Fibroblast of lung (primary cell): ENCODE measurements at regions not wholly inside any gene's neighbourhood (a gene's known extent, or its start where the extent isn't known, plus 50 kb on each side); places are given as distances from the start of the nearest gene placed in this dataset.

Experiments
- DNase-seq, 2 donors: peaks; one replicate each; pipeline versions ENCODE4 v3.0.0 to v3.0.0-alpha.2; 2010; ENCODE audit warnings: low read depth in 2 of 2
- H2AFZ ChIP-seq: 2 replicates; pipeline ENCODE4 v1.5.1; 2012; ENCODE audit warnings: low read length, control low read depth, inconsistent platforms
- H3K27ac ChIP-seq: 2 replicates; pipeline ENCODE4 v1.5.1; 2011; ENCODE audit warnings: low read length, control low read depth; ENCODE audit not compliant: insufficient read depth
- H3K27me3 ChIP-seq: 2 replicates; pipeline ENCODE4 v1.5.1; 2011; ENCODE audit warnings: mild to moderate bottlenecking, low read length; ENCODE audit not compliant: control insufficient read depth, insufficient read depth
- H3K36me3 ChIP-seq: 2 replicates; pipeline ENCODE4 v1.5.1; 2011; ENCODE audit warnings: low read length; ENCODE audit not compliant: control insufficient read depth, insufficient read depth
- H3K4me1 ChIP-seq: 2 replicates; pipeline ENCODE4 v1.5.1; 2011; ENCODE audit warnings: low read length; ENCODE audit not compliant: control insufficient read depth, insufficient read depth; ENCODE audit errors: extremely low read depth
- H3K4me2 ChIP-seq: 2 replicates; pipeline ENCODE4 v1.5.1; 2011; ENCODE audit warnings: low read length, control low read depth; ENCODE audit not compliant: insufficient read depth; ENCODE audit errors: extremely low read depth
- H3K4me3 ChIP-seq, 4 experiments: fragments of 200-600 bp in 1 of 4; sonication (generic) in 1 of 4; replicated peaks in 1 of 4; 2 replicates each; pipeline ENCODE4 v1.5.1; 2011 to 2016; ENCODE audit warnings: low read length in 4 of 4, low read depth in 3 of 4, mild to moderate bottlenecking in 3 of 4, control low read depth in 2 of 4, inconsistent platforms in 1 of 4, mixed read lengths in 1 of 4; ENCODE audit not compliant: insufficient read depth in 1 of 4; ENCODE audit errors: control extremely low read depth in 1 of 4
- H3K79me2 ChIP-seq: 2 replicates; pipeline ENCODE4 v1.5.1; 2012; ENCODE audit warnings: mild to moderate bottlenecking, low read length, inconsistent platforms; ENCODE audit not compliant: control insufficient read depth, insufficient read depth
- H3K9ac ChIP-seq: 2 replicates; pipeline ENCODE4 v1.5.1; 2011; ENCODE audit warnings: mild to moderate bottlenecking, low read length, control low read depth; ENCODE audit not compliant: insufficient read depth
- H3K9me3 ChIP-seq: 2 replicates; pipeline ENCODE4 v1.5.1; 2012; ENCODE audit warnings: low read depth, low read length; ENCODE audit not compliant: control insufficient read depth, insufficient read depth
- H4K20me1 ChIP-seq: 2 replicates; pipeline ENCODE4 v1.5.1; 2011; ENCODE audit warnings: low read length; ENCODE audit not compliant: control insufficient read depth, insufficient read depth; ENCODE audit errors: extremely low read depth
- EZH2 ChIP-seq: IDR thresholded peaks from 2 replicates; pipeline ENCODE4 v1.5.1; 2012; ENCODE audit warnings: low read length, control low read depth, mild to moderate bottlenecking; ENCODE audit errors: missing control alignments
- TF ChIP-seq, protein P1 (sequence below), 2 donors: IDR thresholded peaks in 1 of 2; conservative IDR thresholded peaks in 1 of 2; 1 replicate in 1 of 2; 2 replicates in 1 of 2; pipeline ENCODE4 v1.5.1; 2011 to 2012; ENCODE audit warnings: low read length in 2 of 2, control low read depth in 1 of 2, inconsistent platforms in 1 of 2, low read depth in 1 of 2, mild to moderate bottlenecking in 1 of 2

DNA sequence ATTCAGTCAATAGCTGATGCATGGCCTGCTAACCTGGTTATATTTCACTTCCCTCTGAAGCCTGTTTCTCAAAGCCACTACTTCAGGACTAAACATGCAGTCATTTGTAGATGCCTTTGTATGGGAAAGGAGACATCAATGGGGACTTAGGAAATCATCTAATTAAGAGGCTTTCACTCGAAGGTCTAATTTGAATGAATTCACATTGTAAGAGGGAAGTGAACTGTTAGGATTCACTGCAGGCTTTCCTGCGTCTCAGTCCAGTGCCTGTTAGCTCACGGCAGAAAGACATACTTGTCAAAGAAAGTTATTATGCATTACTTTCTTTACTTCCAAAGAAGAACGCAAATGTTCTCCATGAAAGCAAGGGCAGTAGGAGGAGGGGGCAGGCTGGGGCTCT, 50.6 kb upstream of the CDK20 start:
- no peaks in the 10 kb centered on the region for H3K36me3 ChIP-seq
- H3K79me2 ChIP-seq: no peaks in the 10 kb centered on the region
- H3K4me1 ChIP-seq: no peaks in the 10 kb centered on the region
- DNase-seq: no peak
- H3K4me2 ChIP-seq: no peak overlapping the region
- H3K9ac ChIP-seq: no peak overlapping the region
- H3K9me3 ChIP-seq: no peaks in the 10 kb centered on the region
- no peak overlapping the region for H2AFZ ChIP-seq
- H3K4me3 ChIP-seq: no peak overlapping the region
- H4K20me1 ChIP-seq: no peaks in the 10 kb centered on the region
- H3K27me3 ChIP-seq: no peaks in the 10 kb centered on the region
- no peak overlapping the region for H3K27ac ChIP-seq
- TF ChIP-seq EZH2: no peak
- TF ChIP-seq, protein P1, sequence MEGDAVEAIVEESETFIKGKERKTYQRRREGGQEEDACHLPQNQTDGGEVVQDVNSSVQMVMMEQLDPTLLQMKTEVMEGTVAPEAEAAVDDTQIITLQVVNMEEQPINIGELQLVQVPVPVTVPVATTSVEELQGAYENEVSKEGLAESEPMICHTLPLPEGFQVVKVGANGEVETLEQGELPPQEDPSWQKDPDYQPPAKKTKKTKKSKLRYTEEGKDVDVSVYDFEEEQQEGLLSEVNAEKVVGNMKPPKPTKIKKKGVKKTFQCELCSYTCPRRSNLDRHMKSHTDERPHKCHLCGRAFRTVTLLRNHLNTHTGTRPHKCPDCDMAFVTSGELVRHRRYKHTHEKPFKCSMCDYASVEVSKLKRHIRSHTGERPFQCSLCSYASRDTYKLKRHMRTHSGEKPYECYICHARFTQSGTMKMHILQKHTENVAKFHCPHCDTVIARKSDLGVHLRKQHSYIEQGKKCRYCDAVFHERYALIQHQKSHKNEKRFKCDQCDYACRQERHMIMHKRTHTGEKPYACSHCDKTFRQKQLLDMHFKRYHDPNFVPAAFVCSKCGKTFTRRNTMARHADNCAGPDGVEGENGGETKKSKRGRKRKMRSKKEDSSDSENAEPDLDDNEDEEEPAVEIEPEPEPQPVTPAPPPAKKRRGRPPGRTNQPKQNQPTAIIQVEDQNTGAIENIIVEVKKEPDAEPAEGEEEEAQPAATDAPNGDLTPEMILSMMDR (conservative IDR thresholded peaks at IDR 0.05 in 1 of 2, IDR thresholded peaks at IDR 0.05 in 1 of 2; ENCODE audit: low read depth in 1 of 2, low read length in 2 of 2): no peak
